Esophagus squamous epithelium (tissue), 4 donors: ENCODE measurements at regions not wholly inside any gene's neighbourhood (a gene's known extent, or its start where the extent isn't known, plus 50 kb on each side); places are given as distances from the start of the nearest gene placed in this dataset.

Source experiments
- CTCF ChIP-seq, 6 experiments: fragments of 450-650 bp in 4 of 6; fragments of 200-600 bp in 2 of 6; sonication (generic) in 2 of 6; IDR thresholded peaks; one replicate each; pipeline ENCODE4 v1.5.1; 2016 to 2019; ENCODE audit warnings: antibody characterized with exemption in 6 of 6, mild to moderate bottlenecking in 4 of 6, moderate library complexity in 4 of 6
- POLR2A ChIP-seq, 4 donors: fragments of 450-650 bp; IDR thresholded peaks; one replicate each; pipeline ENCODE4 v1.6.1; 2017; ENCODE audit warnings: antibody characterized with exemption in 4 of 4, mild to moderate bottlenecking in 4 of 4, moderate library complexity in 3 of 4

GRCh38 chr14:56888274-56888673 is 78.0 kb upstream of the OTX2 start:
- no peak for TF ChIP-seq CTCF (IDR thresholded peaks at IDR 0.05)
- no peak for TF ChIP-seq POLR2A (IDR thresholded peaks at IDR 0.05)
